SU-DHL-6 (cell line): ENCODE measurements at regions not wholly inside any gene's neighbourhood (a gene's known extent, or its start where the extent isn't known, plus 50 kb on each side); places are given as distances from the start of the nearest gene placed in this dataset.

Experiments
- H2AFZ ChIP-seq: fragments of 200-600 bp; sonication (generic); 2 replicates; pipeline ENCODE4 v1.6.1; 2014; ENCODE audit warnings: low read depth, mild to moderate bottlenecking, moderate library complexity, mixed read lengths, antibody characterized with exemption, low read length; ENCODE audit not compliant: severe bottlenecking
- H3F3A ChIP-seq: fragments of 200-600 bp; shearing (Covaris generic); 2 replicates; pipeline ENCODE4 v1.6.0; 2016; ENCODE audit warnings: antibody characterized with exemption, mild to moderate bottlenecking; ENCODE audit not compliant: insufficient read depth
- H3K27ac ChIP-seq: fragments of 200-600 bp; sonication (generic); 2 replicates; pipeline ENCODE4 v1.5.1; 2016; ENCODE audit warnings: low read depth, mild to moderate bottlenecking, low read length, moderate library complexity, mixed read lengths
- H3K27me3 ChIP-seq: fragments of 200-600 bp; sonication (generic), shearing (Covaris generic); 2 replicates; pipeline ENCODE4 v1.6.0; 2014; ENCODE audit warnings: mild to moderate bottlenecking, low read length
- H3K36me3 ChIP-seq: fragments of 200-600 bp; sonication (generic); 2 replicates; pipeline ENCODE4 v1.6.1; 2014; ENCODE audit warnings: mild to moderate bottlenecking, low read length, mixed read lengths
- H3K4me2 ChIP-seq: fragments of 300-600, 200-600 bp; shearing (Covaris generic), sonication (generic); 2 replicates; pipeline ENCODE4 v1.6.0; 2014; ENCODE audit warnings: low read length, low read depth, mild to moderate bottlenecking; ENCODE audit not compliant: poor library complexity, severe bottlenecking
- H3K4me3 ChIP-seq: fragments of 200-600 bp; sonication (generic); 2 replicates; pipeline ENCODE4 v1.5.1; 2014; ENCODE audit warnings: antibody characterized with exemption, low read length, mild to moderate bottlenecking, mixed read lengths; ENCODE audit not compliant: insufficient read depth, poor library complexity, severe bottlenecking
- H3K79me2 ChIP-seq: fragments of 200-600 bp; sonication (generic); 2 replicates; pipeline ENCODE4 v1.6.1; 2014; ENCODE audit warnings: mild to moderate bottlenecking, low read length, moderate library complexity; ENCODE audit not compliant: insufficient read depth
- H3K9ac ChIP-seq: fragments of 200-600 bp; sonication (generic); 2 replicates; pipeline ENCODE4 v1.7.0; 2014; ENCODE audit warnings: mild to moderate bottlenecking, low read length
- H3K9me2 ChIP-seq: fragments of 200-600 bp; sonication (generic); replicated peaks from 2 replicates; pipeline ENCODE4 v1.6.1; 2014; ENCODE audit warnings: low read length; ENCODE audit not compliant: insufficient read depth
- H3K9me3 ChIP-seq: fragments of 200-600 bp; sonication (generic); 2 replicates; pipeline ENCODE4 v1.6.1; 2014; ENCODE audit warnings: low read length, mixed read lengths; ENCODE audit not compliant: insufficient read depth
- H4K20me1 ChIP-seq: fragments of 200-600 bp; sonication (generic); 2 replicates; pipeline ENCODE4 v1.6.1; 2014; ENCODE audit warnings: low read depth, mild to moderate bottlenecking, antibody characterized with exemption, low read length, moderate library complexity, mixed read lengths
- CTCF ChIP-seq: fragments of 200-600 bp; sonication (generic); IDR thresholded peaks from one replicate; pipeline ENCODE4 v1.5.1; 2017; ENCODE audit warnings: antibody characterized with exemption, mild to moderate bottlenecking, low read length, moderate library complexity; ENCODE audit not compliant: insufficient read depth, poor library complexity, severe bottlenecking
- EZH2phosphoT487 ChIP-seq: fragments of 200-600 bp; sonication (generic), shearing (Covaris generic); conservative IDR thresholded peaks from 2 replicates; pipeline ENCODE4 v1.6.1; 2018; ENCODE audit warnings: mild to moderate bottlenecking, antibody characterized with exemption, low read length, moderate library complexity, mixed read lengths

GRCh38 chr1:222031318-222031717 is 289.4 kb upstream of the DUSP10 start:
- Histone ChIP-seq H2AFZ (no peak overlapping the region), H4K20me1 (no peaks in the 10 kb centered on the region), H3K27ac (no peak overlapping the region), H3K36me3 (no peaks in the 10 kb centered on the region), H3K4me3 (no peak overlapping the region), H3K79me2 (no peaks in the 10 kb centered on the region), H3K27me3 (no peaks in the 10 kb centered on the region; the same call in 1 of the 2 replicates), H3K9me3 (no peaks in the 10 kb centered on the region), H3F3A (no peaks in the 10 kb centered on the region), H3K9me2 (no peaks in the 10 kb centered on the region), H3K4me2 (no peak overlapping the region), H3K9ac (no peak overlapping the region)
- TF ChIP-seq CTCF, result no peak
- TF ChIP-seq EZH2phosphoT487, result no peak

- Histone ChIP-seq H3K27ac (no peak overlapping the region), H3K9ac (no peak overlapping the region), H3K4me3 (no peak overlapping the region), H2AFZ (no peak overlapping the region), H3K79me2 (no peaks in the 10 kb centered on the region), H3K9me3 (no peaks in the 10 kb centered on the region), H3K27me3 (no peaks in the 10 kb centered on the region), H3K9me2 (no peaks in the 10 kb centered on the region), H3K4me2 (no peak overlapping the region), H3F3A (no peaks in the 10 kb centered on the region), H4K20me1 (no peaks in the 10 kb centered on the region), H3K36me3 (no peaks in the 10 kb centered on the region)
- TF ChIP-seq CTCF (no peak), EZH2phosphoT487 (no peak)
These were observed 286.8 kb upstream of the DUSP10 start for GRCh38 chr1:222028676-222029075.

GRCh38 chr1:222028116-222028515 is 286.2 kb upstream of the DUSP10 start:
- Histone ChIP-seq H4K20me1 (no peaks in the 10 kb centered on the region), H2AFZ (no peak overlapping the region), H3K27me3 (no peaks in the 10 kb centered on the region), H3K9me3 (no peaks in the 10 kb centered on the region), H3K36me3 (no peaks in the 10 kb centered on the region), H3K79me2 (no peaks in the 10 kb centered on the region), H3K27ac (no peak overlapping the region), H3K9me2 (no peaks in the 10 kb centered on the region), H3F3A (no peaks in the 10 kb centered on the region), H3K4me2 (no peak overlapping the region), H3K9ac (no peak overlapping the region), H3K4me3 (no peak overlapping the region)
- TF ChIP-seq EZH2phosphoT487 (no peak), CTCF (no peak)
